ENCODE measurements at regions not wholly inside any gene's neighbourhood (a gene's known extent, or its start where the extent isn't known, plus 50 kb on each side); places are given as distances from the start of the nearest gene placed in this dataset.

- DNase-seq (no peak), ATAC-seq (ENCODE audit: low read depth) (no peak)
- H3K56ac ChIP-seq (ENCODE audit: extremely low read depth, insufficient read depth, low read length): no peak overlapping the region
- in situ Hi-C loops (cut with MboI; ENCODE audit: low sequenced_read_pairs): no loop called here
- H2BK15ac ChIP-seq (ENCODE audit: low read depth, low read length): no peak overlapping the region
- no peak overlapping the region for H2BK20ac ChIP-seq (ENCODE audit: low read depth, low read length)
- no peak overlapping the region for H3K14ac ChIP-seq (replicated peaks; ENCODE audit: low read depth, low read length)
- no peak overlapping the region for H2BK5ac ChIP-seq (ENCODE audit: low read depth, low read length, poor library complexity, severe bottlenecking)
- no peaks in the 10 kb centered on the region for H3K9me3 ChIP-seq (ENCODE audit: control insufficient read depth, insufficient read depth, low read length)
- no peaks in the 10 kb centered on the region for H3K36me3 ChIP-seq (ENCODE audit: control insufficient read depth, insufficient read depth, low read length)
- H2AK9ac ChIP-seq (replicated peaks; ENCODE audit: low read depth, low read length, poor library complexity): no peak overlapping the region
- H3K27me3 ChIP-seq (ENCODE audit: control insufficient read depth, insufficient read depth, low read length): no peaks in the 10 kb centered on the region
- no peak overlapping the region for H4K91ac ChIP-seq (ENCODE audit: insufficient read depth, low read depth, low read length)
- H3K4me3 ChIP-seq (ENCODE audit: insufficient read depth, low read depth, low read length): no peak overlapping the region
- no peak overlapping the region for H4K5ac ChIP-seq (ENCODE audit: low read depth, low read length)
- no peaks in the 10 kb centered on the region for H3K79me1 ChIP-seq (ENCODE audit: low read depth in 1 of 2, low read length in 2 of 2)
- POLR2A ChIA-PET (ENCODE audit: unreplicated experiment): no interaction called here
- no peak overlapping the region for H4K8ac ChIP-seq (ENCODE audit: low read depth in 2 of 2, low read length in 2 of 2)
- TF ChIP-seq RAD21 (IDR thresholded peaks at IDR 0.05; ENCODE audit: low read length) (no peak), CEBPB (IDR thresholded peaks at IDR 0.05; ENCODE audit: low read depth, low read length) (no peak), RCOR1 (IDR thresholded peaks at IDR 0.05; ENCODE audit: insufficient replicate concordance, low read length) (no peak), FOS (IDR thresholded peaks at IDR 0.05; ENCODE audit: low read depth, low read length) (no peak), NFE2L2 (IDR thresholded peaks at IDR 0.05; ENCODE audit: low read depth, low read length) (no peak), SMC3 (IDR thresholded peaks at IDR 0.05; ENCODE audit: low read depth, low read length) (no peak), POLR2A (IDR thresholded peaks at IDR 0.05; ENCODE audit: low read depth, low read length) (no peak), MAFK (IDR thresholded peaks at IDR 0.05; ENCODE audit: low read depth, low read length) (no peak), CTCF (conservative IDR thresholded peaks at IDR 0.05; ENCODE audit: low read depth, low read length) (no peak)
- CTCF ChIA-PET: no interaction called here
- H3K18ac ChIP-seq (ENCODE audit: low read depth, low read length): no peak overlapping the region
- H3K9me1 ChIP-seq (ENCODE audit: insufficient read depth, low read length): no peaks in the 10 kb centered on the region
- H3K27ac ChIP-seq (ENCODE audit: insufficient read depth, low read length): no peak overlapping the region
- dilution Hi-C loops (cut with HindIII; ENCODE audit: low sequenced_read_pairs, unreplicated experiment): no loop called here
- H2AK5ac ChIP-seq (ENCODE audit: low read depth, low read length): no peak overlapping the region
- H2BK120ac ChIP-seq (ENCODE audit: low read depth, low read length): no peak overlapping the region
- H3K9ac ChIP-seq (ENCODE audit: low read depth, low read length): no peak overlapping the region
- no TSS peak for BruUV-seq (replicated peaks)
- H4K20me1 ChIP-seq (ENCODE audit: insufficient read depth, low read length): no peaks in the 10 kb centered on the region
- H3K4me1 ChIP-seq (ENCODE audit: control insufficient read depth, insufficient read depth, low read length): no peaks in the 10 kb centered on the region
- H3K23ac ChIP-seq (ENCODE audit: low read depth, low read length): no peak overlapping the region
- no peak overlapping the region for H2AFZ ChIP-seq (replicated peaks; ENCODE audit: low read length, poor library complexity)
- no peak overlapping the region for H3K4me2 ChIP-seq (ENCODE audit: low read depth, low read length)
- H3K4ac ChIP-seq (ENCODE audit: low read depth, low read length): no peak overlapping the region
- intact Hi-C loops (cut with micrococcal nuclease): no loop called here
Measured at GRCh38 chr7:136618818-136619217, 249.6 kb upstream of the CHRM2 start.
